HL-60 (cell line): ENCODE measurements at regions not wholly inside any gene's neighbourhood (a gene's known extent, or its start where the extent isn't known, plus 50 kb on each side); places are given as distances from the start of the nearest gene placed in this dataset.

Source experiments
- DNase-seq, 2 experiments: peaks; one replicate each; pipeline ENCODE4 v3.0.0-alpha.2; 2010 to 2020; ENCODE audit warnings: low read depth in 1 of 2, low spot score in 1 of 2
- H3K27ac ChIP-seq: fragments of 250-450 bp; sonication (Bioruptor Pico); replicated peaks from 2 replicates; pipeline ENCODE4 v1.5.1; 2020; ENCODE audit warnings: mild to moderate bottlenecking, moderate library complexity
- H3K27me3 ChIP-seq: fragments of 250-450 bp; sonication (Bioruptor Pico); 2 replicates; pipeline ENCODE4 v1.5.1; 2021; ENCODE audit warnings: mild to moderate bottlenecking, moderate library complexity; ENCODE audit not compliant: insufficient read depth, poor library complexity, severe bottlenecking
- H3K4me3 ChIP-seq: replicated peaks from 2 replicates; pipeline ENCODE4 v1.5.1; 2011; ENCODE audit warnings: mild to moderate bottlenecking, control low read depth, low read length; ENCODE audit not compliant: insufficient read depth
- CTCF ChIP-seq: IDR thresholded peaks from one replicate; pipeline ENCODE4 v1.5.1; 2011; ENCODE audit warnings: low read length, control low read depth, inconsistent platforms; ENCODE audit not compliant: insufficient read depth
- GABPA ChIP-seq: IDR thresholded peaks from 2 replicates; pipeline ENCODE4 v1.6.1; 2012; ENCODE audit warnings: low read depth
- POLR2AphosphoS5 ChIP-seq: IDR thresholded peaks from 2 replicates; pipeline ENCODE4 v1.6.1; 2012; ENCODE audit warnings: low read depth
- REST ChIP-seq: IDR thresholded peaks from 2 replicates; pipeline ENCODE4 v1.6.1; 2012; ENCODE audit warnings: low read depth; ENCODE audit not compliant: insufficient replicate concordance
- SPI1 ChIP-seq: IDR thresholded peaks from 2 replicates; pipeline ENCODE4 v1.6.1; 2012; ENCODE audit warnings: low read depth, mild to moderate bottlenecking, borderline replicate concordance

- TF ChIP-seq POLR2AphosphoS5 (no peak), CTCF (no peak), SPI1 (no peak), GABPA (no peak), REST (no peak)
- Histone ChIP-seq H3K27me3 (no peaks in the 10 kb centered on the region), H3K4me3 (no peak overlapping the region), H3K27ac (no peak overlapping the region)
- no peak for DNase-seq
These were observed 73.3 kb upstream of the UBE2E2 start for GRCh38 chr3:23129817-23130216.

- no peak for DNase-seq
- H3K27ac ChIP-seq = no peak overlapping the region
- no peak overlapping the region for H3K4me3 ChIP-seq
- TF ChIP-seq GABPA (no peak), POLR2AphosphoS5 (no peak), CTCF (no peak), SPI1 (no peak), REST (no peak)
- H3K27me3 ChIP-seq = no peaks in the 10 kb centered on the region
These were observed 72.7 kb upstream of the UBE2E2 start for GRCh38 chr3:23130406-23130805.

GRCh38 chr3:23135026-23135785 is 67.9 kb upstream of the UBE2E2 start:
- Histone ChIP-seq H3K4me3 (no peak overlapping the region), H3K27me3 (no peaks in the 10 kb centered on the region), H3K27ac (no peak overlapping the region)
- no peak for DNase-seq
- no peak for TF ChIP-seq SPI1
- no peak for TF ChIP-seq REST
- no peak for TF ChIP-seq GABPA
- TF ChIP-seq POLR2AphosphoS5 = no peak
- no peak for TF ChIP-seq CTCF
